Activated T-helper 1 cell treated with Interleukin-2 at 50 U/mL for 16 hours (primary cell): ENCODE measurements at regions not wholly inside any gene's neighbourhood (a gene's known extent, or its start where the extent isn't known, plus 50 kb on each side); places are given as distances from the start of the nearest gene placed in this dataset.
"Not testable (repeated sequence)": the region's sequence is repeated elsewhere in the genome, so short reads cannot be mapped to it uniquely, and the experiment has no call there.

Experiments
- DNase-seq: peaks from one replicate; pipeline ENCODE4 v3.0.0-alpha.2; 2020; ENCODE audit warnings: low read depth

DNA sequence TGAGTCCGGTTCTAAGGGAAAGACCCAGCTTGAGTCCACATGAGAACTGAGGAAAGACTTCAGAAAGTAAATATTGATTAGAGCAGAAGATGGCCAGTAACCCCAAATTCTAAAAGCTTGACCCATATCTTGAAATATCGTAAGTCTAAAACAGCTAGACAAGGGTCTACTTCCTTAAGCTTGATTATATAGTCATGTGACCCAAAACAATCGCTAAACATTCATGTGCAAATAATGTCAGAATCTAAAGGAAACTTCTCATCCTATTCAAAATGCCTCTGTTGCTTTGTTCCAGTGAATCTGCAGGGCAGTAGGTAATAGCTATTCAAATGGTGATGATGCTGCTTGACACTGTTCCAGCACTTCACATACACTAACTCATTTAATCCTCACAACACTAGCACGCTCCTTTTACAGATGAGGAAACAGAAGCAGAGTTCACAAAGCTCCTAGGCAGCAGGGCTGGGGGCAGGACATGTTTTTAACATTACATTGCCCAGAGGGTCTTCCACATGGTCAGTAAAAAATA, 52.6 kb downstream of the TCF20 start:
- no peak for DNase-seq

GRCh38 chr22:42217019-42217751, 53.3 kb downstream of the TCF20 start:
- no peak for DNase-seq

DNA sequence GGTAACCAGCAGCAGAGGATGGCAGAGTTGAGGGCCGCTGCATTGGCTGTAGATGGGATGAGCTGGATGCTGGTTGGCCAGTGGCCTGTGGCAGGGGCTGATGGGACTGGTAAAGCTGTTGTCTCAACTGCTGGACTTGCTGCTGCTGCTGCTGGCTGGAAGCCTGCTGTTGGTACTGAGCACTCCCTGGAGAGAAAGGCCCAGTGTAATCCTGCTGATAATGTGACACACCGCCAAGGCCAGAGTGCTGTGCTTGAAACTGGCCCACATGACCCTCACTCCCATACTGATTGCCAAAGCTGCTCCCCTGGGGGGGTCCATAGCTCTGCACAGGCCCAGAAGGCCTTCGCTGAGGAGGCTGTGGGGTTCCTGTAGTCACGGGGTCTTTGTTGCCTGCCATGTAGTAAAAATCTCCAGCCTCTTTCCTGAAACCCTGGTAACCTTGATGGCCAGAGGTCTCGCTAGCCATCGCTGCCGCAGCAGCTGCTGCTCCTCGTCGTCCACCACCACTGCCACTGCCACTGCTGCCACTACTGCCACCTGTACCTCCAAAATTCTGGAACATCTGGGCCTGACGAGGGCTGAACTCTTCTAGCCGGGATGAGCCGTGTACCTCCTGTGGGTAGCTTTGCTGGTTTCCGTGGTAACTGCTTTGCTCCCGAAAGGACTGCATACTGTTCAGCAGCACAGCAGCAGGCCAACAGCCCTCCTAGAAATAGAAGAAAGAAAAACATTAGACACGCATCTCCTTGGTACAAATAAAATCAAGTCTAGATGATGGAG, 55.6 kb downstream of the TCF20 start:
- no peak for DNase-seq

DNA sequence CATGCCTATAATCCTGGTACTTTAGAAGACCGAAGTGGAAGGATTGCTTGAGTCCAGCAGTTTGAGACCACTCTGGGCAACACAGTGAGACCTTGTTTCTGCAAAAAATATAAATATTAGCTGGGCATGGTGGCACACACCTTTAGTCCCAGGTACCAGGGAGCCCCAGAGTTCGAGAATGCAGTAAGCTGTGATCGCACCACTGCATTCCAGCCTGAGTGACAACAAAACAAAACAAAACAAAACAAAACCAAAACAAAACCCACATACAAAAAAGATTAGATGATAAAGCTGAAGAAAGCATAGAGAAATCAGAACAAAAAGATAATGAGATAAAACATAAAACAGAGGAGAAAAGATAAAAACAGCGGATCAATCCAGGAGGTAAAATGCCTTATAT, 62.1 kb downstream of the TCF20 start:
- DNase-seq, result no peak

DNA sequence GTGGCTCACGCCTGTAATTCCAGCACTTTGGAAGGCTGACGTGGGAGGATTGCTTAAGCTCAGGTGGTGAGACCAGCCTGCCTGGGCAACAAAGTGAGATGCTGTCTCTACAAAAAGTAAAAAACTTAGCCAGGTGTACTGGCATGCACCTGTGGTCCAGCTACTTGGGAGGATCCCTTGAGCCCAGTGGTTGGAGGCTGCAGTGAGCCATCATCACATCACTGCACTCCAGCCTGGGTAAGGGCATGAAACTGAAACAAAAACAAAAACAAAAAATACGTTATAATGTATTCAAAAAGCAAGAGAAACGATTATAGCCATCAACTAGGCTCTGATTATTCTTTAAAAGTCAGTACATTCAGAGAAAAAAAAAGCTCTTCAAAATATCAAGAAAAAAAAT, 62.5 kb downstream of the TCF20 start:
- no peak for DNase-seq

GRCh38 chr22:42203609-42204008, 66.8 kb downstream of the TCF20 start:
- no peak for DNase-seq

DNA sequence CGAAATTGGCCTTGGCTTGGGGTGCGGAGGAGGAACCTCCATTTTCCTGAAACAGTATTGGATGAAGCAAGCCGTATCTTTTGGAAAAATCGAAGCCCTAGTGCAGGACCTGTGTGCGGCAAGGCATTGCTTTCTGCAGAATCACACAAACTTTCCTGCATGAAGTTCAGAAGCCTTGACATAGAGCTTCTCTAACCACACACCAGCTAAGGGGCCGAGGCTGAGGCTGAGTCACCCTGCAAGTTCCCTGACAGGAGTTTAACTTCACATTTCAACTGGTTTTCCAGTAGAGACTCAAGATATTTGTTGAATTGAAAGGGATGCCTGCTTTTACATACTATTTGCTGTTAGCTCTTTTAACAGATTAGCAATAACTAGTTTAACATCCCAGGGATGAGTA, 67.8 kb downstream of the TCF20 start:
- DNase-seq, result peak; percentile 24

DNA sequence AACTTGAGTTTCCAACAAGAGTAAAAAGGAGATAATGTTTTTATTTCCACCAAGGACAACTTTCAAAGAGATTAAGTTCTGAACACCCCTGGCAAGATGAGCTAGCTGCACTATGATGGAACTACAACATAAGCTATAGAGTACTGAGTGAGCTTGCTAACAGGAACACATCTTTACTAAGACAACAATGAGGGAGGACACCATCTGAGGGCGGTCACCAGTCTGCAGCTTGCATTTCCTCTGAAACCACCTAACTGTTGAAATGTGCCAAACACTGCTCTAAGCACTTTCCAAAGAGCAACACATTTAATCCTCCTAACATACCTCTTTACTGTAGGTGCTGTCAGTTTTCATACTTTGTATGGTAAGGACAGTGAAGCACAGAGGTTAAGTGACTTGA, 68.4 kb downstream of the TCF20 start:
- no peak for DNase-seq

DNA sequence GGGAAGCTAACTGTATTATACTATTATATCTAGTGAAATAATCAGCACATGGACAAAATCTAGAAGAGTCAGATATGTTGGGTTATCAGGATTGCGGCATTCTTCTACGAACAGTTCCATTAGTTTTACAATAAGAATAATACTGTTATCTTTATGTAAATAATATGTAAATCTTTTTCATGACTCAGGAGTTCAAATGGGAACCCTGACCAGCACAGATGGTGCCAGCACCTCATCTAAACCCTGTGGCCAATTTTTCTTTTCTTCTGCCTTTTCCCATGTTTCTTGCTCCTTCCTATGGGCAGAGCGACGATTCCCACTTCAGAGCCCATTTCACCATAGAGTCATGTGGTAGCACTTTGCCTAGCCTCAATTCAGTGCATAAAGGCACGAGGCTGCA, 68.4 kb upstream of the CYP2D6 start:
- no peak for DNase-seq

DNA sequence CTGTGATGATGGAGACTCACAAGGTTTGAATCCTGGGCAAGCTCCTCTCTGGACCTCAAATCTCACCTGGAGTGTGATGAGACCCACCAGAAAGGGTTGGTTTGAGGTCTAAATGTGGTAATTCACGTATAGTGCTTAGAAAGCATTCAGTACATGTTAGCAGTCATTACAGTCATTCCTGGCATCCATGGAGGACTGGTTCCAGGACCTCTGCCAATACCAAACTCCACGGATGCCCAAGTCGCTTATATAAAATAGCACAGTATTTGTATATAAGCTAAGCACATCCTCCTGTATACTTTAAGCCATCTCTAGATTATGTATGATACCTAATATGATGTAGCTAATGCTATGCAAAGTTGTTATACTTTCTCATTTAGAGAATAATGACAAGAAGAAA, 67.6 kb upstream of the CYP2D6 start:
- DNase-seq, result no peak

DNA sequence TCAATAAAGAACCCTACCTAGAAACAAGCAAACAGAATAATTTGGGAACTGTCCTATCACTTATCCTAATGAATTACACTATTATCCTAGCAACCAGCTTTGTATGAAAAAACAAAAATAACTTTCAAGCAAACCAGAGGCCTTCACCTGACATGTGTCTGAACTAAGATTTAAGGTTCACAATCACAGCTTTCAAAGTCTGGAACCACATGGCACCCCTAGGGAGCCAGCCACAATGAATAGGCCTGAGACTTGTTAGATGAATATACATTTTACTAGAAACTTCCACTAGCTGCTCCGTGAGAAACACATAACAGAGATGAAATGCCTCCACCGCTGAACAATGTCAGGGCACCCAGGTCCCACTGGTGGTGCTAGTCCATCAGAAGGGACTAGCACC, 65.8 kb upstream of the CYP2D6 start:
- no peak for DNase-seq

- DNase-seq, result no peak
Observed at GRCh38 chr22:42194953-42195352, 64.3 kb upstream of the CYP2D6 start.

DNA sequence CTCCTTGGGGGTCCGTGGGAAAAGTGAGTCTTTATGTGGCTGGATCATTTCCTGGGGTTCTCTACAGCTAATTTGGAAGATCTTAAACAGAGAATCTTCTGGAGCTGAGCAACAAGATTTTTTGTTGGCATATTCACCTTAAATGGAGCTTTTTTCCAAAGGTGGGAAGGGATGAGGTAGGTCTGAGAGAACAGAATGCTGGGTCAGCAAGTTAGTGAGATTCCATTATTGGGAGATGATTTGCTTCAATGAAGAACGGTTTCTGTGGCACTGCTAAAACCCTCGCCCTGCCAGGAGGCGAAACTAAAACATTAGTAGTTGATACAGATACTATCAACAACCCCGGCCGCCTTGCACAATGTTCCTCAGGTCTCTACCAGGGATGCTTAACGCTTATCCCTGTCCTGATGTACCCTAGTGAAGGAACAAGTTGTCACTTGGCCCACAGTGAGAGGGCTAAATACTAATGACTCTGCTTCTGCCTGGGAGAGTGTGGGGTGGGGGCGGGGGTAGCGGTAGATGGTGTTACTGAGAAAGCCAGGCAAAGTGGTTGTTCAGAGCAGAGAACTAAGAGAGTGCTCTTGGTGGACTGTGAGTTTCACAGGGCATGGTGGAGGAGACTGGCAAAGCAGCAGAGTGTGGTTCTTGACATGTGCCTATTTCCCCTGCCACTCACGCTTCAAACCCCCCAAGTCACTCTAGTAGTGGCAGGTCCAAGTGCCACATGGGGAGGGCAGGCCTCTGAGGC, 63.7 kb upstream of the CYP2D6 start:
- DNase-seq, result no peak

DNA sequence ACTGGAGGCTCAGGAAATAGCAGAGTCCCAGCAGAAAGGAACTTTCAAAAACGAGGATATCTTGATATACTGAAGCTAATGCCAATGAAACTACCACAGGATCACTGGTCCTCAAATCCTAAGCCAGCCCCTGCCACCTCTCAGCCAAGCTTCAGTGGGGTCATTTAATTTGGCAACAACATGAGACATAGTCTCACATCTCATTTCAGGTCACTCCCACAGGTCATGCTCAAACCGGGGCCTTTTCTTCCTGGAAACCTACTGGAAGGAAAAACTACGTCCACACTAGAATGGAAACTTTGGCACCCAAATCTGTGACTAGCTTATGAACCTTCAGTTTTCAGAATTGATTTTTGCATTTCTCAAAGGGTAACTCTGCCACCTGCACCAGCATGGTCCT, 61.9 kb upstream of the CYP2D6 start:
- DNase-seq, result no peak

- no peak for DNase-seq
Observed at GRCh38 chr22:42190274-42190673, 59.7 kb upstream of the CYP2D6 start.

DNA sequence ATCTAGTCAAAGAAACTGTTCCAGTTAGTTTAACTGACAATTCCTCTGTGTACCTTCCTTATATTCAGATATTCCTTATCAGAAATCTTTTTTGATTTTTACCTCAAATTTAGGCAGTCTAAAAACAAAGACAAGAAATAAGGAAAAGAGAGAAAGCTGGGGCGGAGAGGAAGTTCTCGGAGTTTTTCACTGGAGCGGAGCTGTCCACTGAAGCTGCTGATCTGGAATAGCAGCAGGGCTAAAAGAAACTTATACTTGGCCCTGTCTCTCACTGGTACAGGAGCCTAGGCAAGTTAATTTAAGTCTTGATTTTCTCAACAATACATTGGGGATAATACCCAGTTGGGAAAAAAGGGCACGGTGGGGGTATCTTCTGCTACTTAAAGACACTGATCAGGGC, 59.2 kb upstream of the CYP2D6 start:
- no peak for DNase-seq

DNA sequence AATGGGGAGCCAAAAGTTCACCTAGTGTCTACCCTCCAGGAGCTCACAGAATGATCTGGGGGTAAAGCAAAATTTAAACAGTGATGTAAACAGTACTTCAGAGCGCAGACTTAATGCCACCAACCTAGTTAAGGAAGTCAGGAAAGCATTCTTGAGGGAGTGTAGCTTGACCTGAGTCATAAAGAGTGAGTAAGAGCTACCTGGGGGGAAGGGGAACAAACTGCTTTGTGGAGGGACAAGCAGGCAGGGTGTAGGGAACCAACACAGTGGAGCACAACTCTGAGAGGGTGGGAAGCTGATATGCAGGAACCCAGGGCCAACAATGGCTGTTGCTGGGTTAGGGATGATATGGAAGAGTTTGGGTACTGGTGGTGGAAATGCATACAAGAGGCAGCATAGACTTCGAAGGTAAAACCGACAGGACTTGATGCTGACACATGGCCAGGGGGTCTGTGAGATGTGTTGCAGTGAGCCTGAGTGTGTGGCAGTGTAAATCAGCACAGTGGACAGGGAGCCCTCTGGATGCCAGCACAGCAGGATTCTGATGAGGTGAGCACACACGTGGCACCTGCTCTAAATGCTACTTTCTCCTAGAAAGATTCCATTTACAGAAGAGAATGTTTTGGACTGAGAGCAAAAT, 58.3 kb upstream of the CYP2D6 start:
- no peak for DNase-seq

GRCh38 chr22:42187646-42188045, 57.0 kb upstream of the CYP2D6 start:
- DNase-seq, result no peak

DNA sequence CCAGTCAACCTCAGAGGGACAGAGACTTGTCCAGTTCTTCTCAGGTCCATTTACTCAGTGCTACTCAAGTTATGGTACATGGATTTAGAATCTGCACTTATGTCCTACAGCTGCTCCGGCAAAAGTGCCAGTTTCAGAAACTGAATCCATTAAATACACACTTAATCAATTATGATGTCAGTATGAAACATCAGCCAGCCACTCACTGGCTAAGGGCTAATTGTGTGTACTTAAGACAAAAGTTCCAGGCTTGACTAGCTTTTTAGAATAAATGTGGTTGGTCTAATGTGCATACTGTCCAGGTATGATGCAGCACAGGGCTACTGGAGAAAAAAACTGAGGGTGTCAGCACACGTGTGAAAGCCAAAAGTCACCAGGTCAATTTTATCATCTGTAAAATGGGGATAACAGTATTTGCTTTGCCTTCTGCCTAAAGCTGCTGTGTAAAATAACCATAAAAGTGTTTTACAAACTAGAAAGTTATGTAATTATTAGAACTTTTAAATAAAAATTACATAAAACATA, 55.4 kb upstream of the CYP2D6 start:
- DNase-seq, result no peak

DNA sequence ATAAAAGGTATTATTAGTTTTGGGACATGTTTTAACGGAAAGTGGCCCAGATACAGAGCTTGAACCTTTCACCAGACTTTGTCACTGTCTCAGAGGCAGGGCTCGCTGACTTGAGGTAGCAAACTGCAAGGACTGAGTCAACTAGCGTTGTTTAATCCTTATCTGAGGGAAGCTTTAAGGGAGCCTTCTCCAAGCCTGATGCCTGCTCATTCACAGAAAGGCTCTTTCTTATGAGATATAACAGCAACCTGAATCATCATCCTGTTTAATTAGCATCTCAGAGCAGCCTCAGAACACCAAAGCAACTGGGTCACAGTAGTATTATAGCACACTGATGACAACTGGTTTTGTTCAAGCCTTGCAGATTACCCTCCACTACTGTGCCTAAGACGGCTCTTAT, 54.2 kb upstream of the CYP2D6 start:
- no peak for DNase-seq

- DNase-seq, result not testable (repeated sequence)
Observed at GRCh38 chr22:42183461-42184059, 53.0 kb upstream of the CYP2D6 start.
